ENCODE measurements at regions not wholly inside any gene's neighbourhood (a gene's known extent, or its start where the extent isn't known, plus 50 kb on each side); places are given as distances from the start of the nearest gene placed in this dataset.
A peak's percentile ranks its signal among the peaks of the same experiment; 100 is the strongest.

DNA sequence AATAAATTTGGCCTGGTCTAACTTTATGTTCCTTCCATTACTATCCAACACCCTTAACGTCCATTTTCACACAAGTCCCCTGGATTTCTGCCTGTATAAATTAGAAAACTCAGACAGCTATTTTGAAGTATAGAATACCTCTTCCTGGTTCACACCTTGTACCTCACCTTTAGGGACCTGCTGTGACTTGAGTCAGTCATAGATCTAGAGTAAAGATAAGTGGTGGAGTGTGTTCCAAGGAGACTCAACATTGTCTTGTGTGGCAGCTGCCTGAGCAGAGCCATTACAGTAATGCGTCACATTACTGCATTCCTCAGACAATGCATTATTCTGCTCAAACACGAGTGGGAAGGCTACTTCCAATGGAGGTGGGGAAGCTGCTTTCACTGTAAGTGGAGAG is 513.9 kb downstream of the ADRA2A start:
- no peaks in the 10 kb centered on the region for H3K4me1 ChIP-seq (replicated peaks in 1 of 2)
- no peaks in the 10 kb centered on the region for H3K27me3 ChIP-seq
- H3K27ac ChIP-seq: no peak overlapping the region
- TF ChIP-seq, protein P1, sequence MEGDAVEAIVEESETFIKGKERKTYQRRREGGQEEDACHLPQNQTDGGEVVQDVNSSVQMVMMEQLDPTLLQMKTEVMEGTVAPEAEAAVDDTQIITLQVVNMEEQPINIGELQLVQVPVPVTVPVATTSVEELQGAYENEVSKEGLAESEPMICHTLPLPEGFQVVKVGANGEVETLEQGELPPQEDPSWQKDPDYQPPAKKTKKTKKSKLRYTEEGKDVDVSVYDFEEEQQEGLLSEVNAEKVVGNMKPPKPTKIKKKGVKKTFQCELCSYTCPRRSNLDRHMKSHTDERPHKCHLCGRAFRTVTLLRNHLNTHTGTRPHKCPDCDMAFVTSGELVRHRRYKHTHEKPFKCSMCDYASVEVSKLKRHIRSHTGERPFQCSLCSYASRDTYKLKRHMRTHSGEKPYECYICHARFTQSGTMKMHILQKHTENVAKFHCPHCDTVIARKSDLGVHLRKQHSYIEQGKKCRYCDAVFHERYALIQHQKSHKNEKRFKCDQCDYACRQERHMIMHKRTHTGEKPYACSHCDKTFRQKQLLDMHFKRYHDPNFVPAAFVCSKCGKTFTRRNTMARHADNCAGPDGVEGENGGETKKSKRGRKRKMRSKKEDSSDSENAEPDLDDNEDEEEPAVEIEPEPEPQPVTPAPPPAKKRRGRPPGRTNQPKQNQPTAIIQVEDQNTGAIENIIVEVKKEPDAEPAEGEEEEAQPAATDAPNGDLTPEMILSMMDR (IDR thresholded peaks at IDR 0.05): no peak
- TF ChIP-seq POLR2A (IDR thresholded peaks at IDR 0.05): no peak
- H3K36me3 ChIP-seq (replicated peaks in 1 of 2): no peaks in the 10 kb centered on the region
- H3K9me3 ChIP-seq (replicated peaks in 1 of 3): no peaks in the 10 kb centered on the region
- no peak overlapping the region for H3K4me3 ChIP-seq
- intact Hi-C loops (cut with DNase I): loop anchor here (10.0 kb wide), 2 partner anchors 516 to 526 kb away; partner anchors contain the start of gene ADRA2A (in 1 of the 2)
- 19 to 69% (median 50%) methylated on average over 3 of the region's 3 CpGs for WGBS, 4 donors
- DNase-seq: no peak

DNA sequence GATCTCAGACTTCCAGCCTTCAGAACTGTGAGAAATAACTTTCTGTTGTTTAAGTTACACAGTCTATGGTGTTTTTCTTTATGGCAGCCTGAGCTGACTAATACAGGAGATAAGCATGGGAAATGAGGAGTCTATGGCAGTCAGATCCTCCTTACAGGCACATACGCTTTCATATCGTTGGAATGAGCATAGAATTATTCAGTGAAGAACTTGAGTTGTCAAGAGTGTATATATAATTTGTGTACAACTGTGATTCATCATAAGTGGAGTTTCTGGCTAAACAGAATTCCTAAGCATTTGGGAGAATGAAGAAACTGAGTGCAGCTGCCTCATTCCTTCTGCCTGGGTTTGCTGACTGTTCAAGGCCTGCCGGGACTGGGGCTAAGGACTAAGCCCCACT is 516.7 kb downstream of the ADRA2A start:
- Histone ChIP-seq H3K27me3 (no peaks in the 10 kb centered on the region), H3K27ac (no peak overlapping the region), H3K36me3 (replicated peaks in 1 of 2) (no peaks in the 10 kb centered on the region), H3K4me1 (replicated peaks in 1 of 2) (no peaks in the 10 kb centered on the region), H3K9me3 (replicated peaks in 1 of 3) (no peaks in the 10 kb centered on the region), H3K4me3 (no peak overlapping the region)
- DNase-seq: no peak
- no peak for TF ChIP-seq POLR2A (IDR thresholded peaks at IDR 0.05)
- TF ChIP-seq, protein P1 (IDR thresholded peaks at IDR 0.05): no peak
- 77 to 90% (median 82%) methylated on average over 3 of the region's 3 CpGs for WGBS, 4 donors
- intact Hi-C loops (cut with DNase I): loop anchor here (10.0 kb wide), 2 partner anchors 519 to 529 kb away; partner anchors contain the start of gene ADRA2A (in 1 of the 2)

DNA sequence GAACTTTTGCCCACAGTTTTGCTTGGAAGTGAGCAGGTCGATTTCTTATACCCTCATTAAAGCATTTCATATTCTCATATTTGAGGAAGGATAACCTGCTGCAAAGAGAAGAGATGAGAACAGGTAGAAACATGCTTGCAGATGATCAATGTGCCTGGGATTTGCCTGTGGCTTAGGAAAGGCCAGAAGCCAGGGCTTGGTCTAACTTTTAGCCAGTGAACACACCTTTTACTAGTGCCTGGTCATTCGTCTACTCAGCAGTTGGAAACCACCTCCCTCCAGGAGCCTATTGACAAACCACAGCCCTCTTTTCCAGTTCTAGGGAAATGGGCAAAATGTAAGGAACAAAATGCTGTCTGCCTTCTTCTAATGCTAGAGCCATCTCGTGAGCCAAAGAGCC is 518.3 kb downstream of the ADRA2A start:
- H3K36me3 ChIP-seq (replicated peaks in 1 of 2): no peaks in the 10 kb centered on the region
- 72 to 79% (median 75%) methylated on average over 3 of the region's 3 CpGs for WGBS, 4 donors
- no peaks in the 10 kb centered on the region for H3K9me3 ChIP-seq (replicated peaks in 1 of 3)
- H3K27ac ChIP-seq: no peak overlapping the region
- DNase-seq: no peak
- H3K4me1 ChIP-seq (replicated peaks in 1 of 2): no peaks in the 10 kb centered on the region
- H3K4me3 ChIP-seq: no peak overlapping the region
- TF ChIP-seq, protein P1 (IDR thresholded peaks at IDR 0.05): no peak
- no peak for TF ChIP-seq POLR2A (IDR thresholded peaks at IDR 0.05)
- H3K27me3 ChIP-seq: no peaks in the 10 kb centered on the region
- intact Hi-C loops (cut with DNase I): loop anchor here (10.0 kb wide), 2 partner anchors 520 to 530 kb away; partner anchors contain the start of gene ADRA2A (in 1 of the 2)

DNA sequence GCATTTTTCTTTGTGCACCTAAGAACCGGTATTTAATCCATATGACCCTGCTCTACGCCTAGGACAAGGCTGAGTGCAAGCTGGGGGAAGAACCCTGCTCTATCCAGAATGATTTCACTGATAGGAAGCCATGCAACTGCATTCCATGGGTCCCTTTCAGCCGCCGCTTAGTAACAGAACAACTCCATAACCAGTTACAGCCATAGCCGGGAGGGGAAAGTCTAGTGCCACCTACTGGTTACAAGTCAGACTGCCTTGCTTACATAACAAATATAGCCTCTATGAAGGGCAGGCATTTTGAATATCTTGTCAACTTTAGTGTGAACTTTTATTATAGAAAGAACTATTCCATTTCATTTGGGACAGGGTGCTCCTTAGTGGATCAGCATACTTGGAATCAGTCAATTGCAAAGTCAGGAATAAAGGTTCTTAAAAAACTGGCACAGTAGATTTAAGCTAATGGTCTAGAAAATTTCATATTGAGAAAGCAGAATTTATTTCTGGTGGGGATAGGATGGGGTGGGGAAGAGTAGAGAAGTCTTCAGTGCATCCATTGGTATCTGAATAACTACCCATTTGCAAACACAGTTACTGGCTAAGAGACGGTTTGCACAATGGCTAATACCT is 521.7 kb downstream of the ADRA2A start:
- no peaks in the 10 kb centered on the region for H3K36me3 ChIP-seq (replicated peaks in 1 of 2)
- WGBS, 4 donors: 31 to 47% (median 40%) methylated on average over 6 of the region's 6 CpGs
- H3K27ac ChIP-seq: no peak overlapping the region
- no peaks in the 10 kb centered on the region for H3K4me1 ChIP-seq (replicated peaks in 1 of 2)
- no peak overlapping the region for H3K4me3 ChIP-seq
- H3K9me3 ChIP-seq (replicated peaks in 1 of 3): no peaks in the 10 kb centered on the region
- no peak for TF ChIP-seq POLR2A (IDR thresholded peaks at IDR 0.05)
- TF ChIP-seq, protein P1 (IDR thresholded peaks at IDR 0.05): peak; percentile 55 to 82 (median 79)
- intact Hi-C loops (cut with DNase I): loop anchor here (10.0 kb wide), 2 partner anchors 524 to 534 kb away; partner anchors contain the start of gene ADRA2A (in 1 of the 2)
- H3K27me3 ChIP-seq: no peaks in the 10 kb centered on the region
- peak; percentile 48 to 82 (median 60) for DNase-seq
